ENCODE measurements at regions not wholly inside any gene's neighbourhood (a gene's known extent, or its start where the extent isn't known, plus 50 kb on each side); places are given as distances from the start of the nearest gene placed in this dataset.

- H3K4me1 ChIP-seq: no peaks in the 10 kb centered on the region
- TF ChIP-seq POLR2AphosphoS5 (IDR thresholded peaks at IDR 0.05): no peak
- TF ChIP-seq, protein P1, sequence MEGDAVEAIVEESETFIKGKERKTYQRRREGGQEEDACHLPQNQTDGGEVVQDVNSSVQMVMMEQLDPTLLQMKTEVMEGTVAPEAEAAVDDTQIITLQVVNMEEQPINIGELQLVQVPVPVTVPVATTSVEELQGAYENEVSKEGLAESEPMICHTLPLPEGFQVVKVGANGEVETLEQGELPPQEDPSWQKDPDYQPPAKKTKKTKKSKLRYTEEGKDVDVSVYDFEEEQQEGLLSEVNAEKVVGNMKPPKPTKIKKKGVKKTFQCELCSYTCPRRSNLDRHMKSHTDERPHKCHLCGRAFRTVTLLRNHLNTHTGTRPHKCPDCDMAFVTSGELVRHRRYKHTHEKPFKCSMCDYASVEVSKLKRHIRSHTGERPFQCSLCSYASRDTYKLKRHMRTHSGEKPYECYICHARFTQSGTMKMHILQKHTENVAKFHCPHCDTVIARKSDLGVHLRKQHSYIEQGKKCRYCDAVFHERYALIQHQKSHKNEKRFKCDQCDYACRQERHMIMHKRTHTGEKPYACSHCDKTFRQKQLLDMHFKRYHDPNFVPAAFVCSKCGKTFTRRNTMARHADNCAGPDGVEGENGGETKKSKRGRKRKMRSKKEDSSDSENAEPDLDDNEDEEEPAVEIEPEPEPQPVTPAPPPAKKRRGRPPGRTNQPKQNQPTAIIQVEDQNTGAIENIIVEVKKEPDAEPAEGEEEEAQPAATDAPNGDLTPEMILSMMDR (IDR thresholded peaks at IDR 0.05 in 8 of 11, conservative IDR thresholded peaks at IDR 0.05 in 3 of 11): no peak
- 46 to 73% (median 58%) methylated on average over 3 to 4 of the region's 4 CpGs for WGBS, 5 donors
- H3K27ac ChIP-seq: no peak overlapping the region
- H3K9me3 ChIP-seq: peaks cover 0 to 4% (median 0%) of the 10 kb centered on the region in 8 donors
- DNase-seq: no peak
- no peaks in the 10 kb centered on the region for H3K36me3 ChIP-seq
- H3K4me3 ChIP-seq: no peak overlapping the region
- H3K27me3 ChIP-seq (replicated peaks in 1 of 7): no peaks in the 10 kb centered on the region
- intact Hi-C loops (cut with DNase I; ENCODE audit: low total_unique reads): no loop called here
Observed at GRCh38 chrX:145502670-145503069, 255.4 kb downstream of the SPANXN1 start.

GRCh38 chrX:145506214-145506613 lies 258.9 kb downstream of the SPANXN1 start:
- Histone ChIP-seq H3K4me1 (no peaks in the 10 kb centered on the region), H3K4me3 (no peak overlapping the region), H3K9me3 (peaks cover 0 to 20% (median 6%) of the 10 kb centered on the region in 8 donors), H3K27me3 (replicated peaks in 1 of 7) (no peaks in the 10 kb centered on the region), H3K27ac (no peak overlapping the region), H3K36me3 (no peaks in the 10 kb centered on the region)
- intact Hi-C loops (cut with DNase I; ENCODE audit: low total_unique reads): no loop called here
- no peak for DNase-seq
- TF ChIP-seq POLR2A (IDR thresholded peaks at IDR 0.05) (no peak), POLR2AphosphoS5 (IDR thresholded peaks at IDR 0.05) (no peak)
- TF ChIP-seq, protein P1 (IDR thresholded peaks at IDR 0.05 in 8 of 11, conservative IDR thresholded peaks at IDR 0.05 in 3 of 11): no peak
- 63 to 76% (median 73%) methylated on average over 5 of the region's 5 CpGs for WGBS, 5 donors

DNA sequence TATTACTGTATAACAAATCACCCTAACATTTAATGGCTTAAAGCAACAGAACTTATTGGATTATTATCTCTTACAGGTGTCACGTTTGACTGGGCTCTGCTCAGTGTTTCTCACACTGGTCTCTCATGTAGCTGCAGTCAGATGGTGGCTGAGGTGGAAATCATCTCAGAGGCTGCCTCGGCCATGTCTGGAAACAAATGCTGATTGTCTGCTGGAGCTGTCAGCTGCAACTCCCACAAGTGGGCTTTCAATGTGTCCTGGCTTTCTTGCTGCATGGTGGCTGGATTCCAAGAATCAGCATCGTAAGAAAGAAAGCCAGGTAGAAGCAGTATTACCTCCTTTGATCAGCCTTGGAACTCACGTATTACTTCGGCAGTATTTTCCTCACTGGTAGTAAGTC lies 277.6 kb downstream of the SPANXN1 start:
- Histone ChIP-seq H3K27ac (no peak overlapping the region), H3K4me1 (no peaks in the 10 kb centered on the region), H3K9me3 (peaks cover 0 to 2% (median 0%) of the 10 kb centered on the region in 8 donors), H3K36me3 (no peaks in the 10 kb centered on the region), H3K4me3 (no peak overlapping the region), H3K27me3 (replicated peaks in 1 of 7) (no peaks in the 10 kb centered on the region)
- 74 to 83% (median 77%) methylated on average over 4 to 5 of the region's 5 CpGs for WGBS, 5 donors
- TF ChIP-seq POLR2A (IDR thresholded peaks at IDR 0.05) (no peak), POLR2AphosphoS5 (IDR thresholded peaks at IDR 0.05) (no peak)
- TF ChIP-seq, protein P1 (IDR thresholded peaks at IDR 0.05 in 8 of 11, conservative IDR thresholded peaks at IDR 0.05 in 3 of 11): no peak
- intact Hi-C loops (cut with DNase I; ENCODE audit: low total_unique reads): no loop called here
- no peak for DNase-seq

DNA sequence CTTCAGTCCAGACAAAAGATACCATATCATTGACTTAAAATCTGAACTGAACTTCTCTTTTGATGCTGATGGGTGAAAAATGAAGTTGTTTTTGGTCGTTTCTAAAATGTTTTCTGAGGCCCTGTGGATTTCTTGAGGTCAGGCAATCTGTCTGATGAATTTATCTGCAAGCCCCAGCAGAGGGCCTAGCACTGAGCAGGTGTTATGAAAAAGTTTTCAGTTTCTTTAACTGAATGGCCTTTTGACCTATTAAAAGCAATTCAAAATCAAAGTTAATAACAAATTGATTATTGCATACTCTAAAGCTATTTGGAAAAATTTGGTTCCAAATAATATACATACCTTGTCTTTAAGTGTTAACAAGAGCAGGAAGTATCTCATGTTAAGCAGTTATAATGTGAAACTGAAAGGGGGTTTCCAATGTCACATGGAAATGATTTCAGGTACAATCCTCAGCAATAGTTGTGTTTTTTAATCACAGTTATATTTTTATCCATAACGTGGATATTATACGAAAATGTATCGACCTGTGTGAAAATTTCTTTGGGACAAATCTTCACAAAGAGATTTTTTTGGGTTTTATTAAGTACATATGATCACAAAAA lies 285.0 kb downstream of the SPANXN1 start:
- intact Hi-C loops (cut with DNase I; ENCODE audit: low total_unique reads): no loop called here
- DNase-seq: no peak
- 37 to 66% (median 55%) methylated on average over 4 of the region's 4 CpGs for WGBS, 5 donors
- Histone ChIP-seq H3K9me3 (peaks cover 0 to 2% (median 0%) of the 10 kb centered on the region in 8 donors), H3K27me3 (replicated peaks in 1 of 7) (no peaks in the 10 kb centered on the region), H3K4me3 (no peak overlapping the region), H3K27ac (no peak overlapping the region), H3K36me3 (no peaks in the 10 kb centered on the region), H3K4me1 (no peaks in the 10 kb centered on the region)
- TF ChIP-seq, protein P1 (IDR thresholded peaks at IDR 0.05 in 8 of 11, conservative IDR thresholded peaks at IDR 0.05 in 3 of 11): no peak
- TF ChIP-seq POLR2AphosphoS5 (IDR thresholded peaks at IDR 0.05): no peak
- no peak for TF ChIP-seq POLR2A (IDR thresholded peaks at IDR 0.05)
